ENCODE measurements at regions not wholly inside any gene's neighbourhood (a gene's known extent, or its start where the extent isn't known, plus 50 kb on each side); places are given as distances from the start of the nearest gene placed in this dataset.

- no peak for DNase-seq (ENCODE audit: low spot score)
Observed at GRCh38 chr10:70966646-70967553, 78.5 kb upstream of the PCBD1 start.

- no peak for DNase-seq (ENCODE audit: low spot score)
Observed at GRCh38 chr10:70967591-70968587, 79.5 kb upstream of the PCBD1 start.

GRCh38 chr10:70969188-70969587 lies 80.8 kb upstream of the PCBD1 start:
- DNase-seq (ENCODE audit: low spot score) = no peak

GRCh38 chr10:70970830-70971229 lies 82.5 kb upstream of the PCBD1 start:
- no peak for DNase-seq (ENCODE audit: low spot score)

GRCh38 chr10:70973275-70973674 lies 84.9 kb upstream of the PCBD1 start:
- no peak for DNase-seq (ENCODE audit: low spot score)

GRCh38 chr10:70974351-70974901 lies 86.1 kb upstream of the PCBD1 start:
- no peak for DNase-seq (ENCODE audit: low spot score)

- DNase-seq (ENCODE audit: low spot score) = no peak
Observed at GRCh38 chr10:70974920-70975319, 86.6 kb upstream of the PCBD1 start.

- DNase-seq (ENCODE audit: low spot score) = no peak
Observed at GRCh38 chr10:70976063-70976695, 87.8 kb upstream of the PCBD1 start.

- DNase-seq (ENCODE audit: low spot score) = no peak
Observed at GRCh38 chr10:70977625-70978024, 89.3 kb upstream of the PCBD1 start.

GRCh38 chr10:70978181-70978580 lies 89.8 kb upstream of the PCBD1 start:
- DNase-seq (ENCODE audit: low spot score) = no peak

GRCh38 chr10:70978816-70979480 lies 90.6 kb upstream of the PCBD1 start:
- no peak for DNase-seq (ENCODE audit: low spot score)

- DNase-seq (ENCODE audit: low spot score) = no peak
Observed at GRCh38 chr10:70980687-70981086, 92.3 kb upstream of the PCBD1 start.

GRCh38 chr10:70981171-70981836 lies 92.9 kb upstream of the PCBD1 start:
- no peak for DNase-seq (ENCODE audit: low spot score)

- DNase-seq (ENCODE audit: low spot score) = no peak
Observed at GRCh38 chr10:70981936-70982335, 93.6 kb upstream of the PCBD1 start.

GRCh38 chr10:70982443-70982842 lies 94.1 kb upstream of the PCBD1 start:
- peak; percentile 15 for DNase-seq (ENCODE audit: low spot score)

- DNase-seq (ENCODE audit: low spot score) = no peak
Observed at GRCh38 chr10:70984986-70985722, 96.8 kb upstream of the PCBD1 start.

- no peak for DNase-seq (ENCODE audit: low spot score)
Observed at GRCh38 chr10:70985824-70986622, 97.7 kb upstream of the PCBD1 start.

GRCh38 chr10:70986623-70986950 lies 98.2 kb upstream of the PCBD1 start:
- no peak for DNase-seq (ENCODE audit: low spot score)

- no peak for DNase-seq (ENCODE audit: low spot score)
Observed at GRCh38 chr10:70987396-70988130, 99.2 kb upstream of the PCBD1 start.

Measured in NAMALWA (cell line).